Upper lobe of right lung (tissue), 1 donor: ENCODE measurements at regions not wholly inside any gene's neighbourhood (a gene's known extent, or its start where the extent isn't known, plus 50 kb on each side); places are given as distances from the start of the nearest gene placed in this dataset.

ENCODE experiments used
- ATAC-seq: fragments of 200-7000 bp; cut with Tn5 transposase; one replicate; pipeline ENCODE4 v1.9.1; 2020; ENCODE audit warnings: mild to moderate bottlenecking, moderate library complexity
- DNase-seq: peaks from one replicate; pipeline ENCODE4 v3.0.0-alpha.2; 2020
- H3K27ac ChIP-seq: fragments of 200-600 bp; one replicate; pipeline ENCODE4 v1.8.0; 2022
- H3K27me3 ChIP-seq: fragments of 200-600 bp; one replicate; pipeline ENCODE4 v1.8.0; 2022; ENCODE audit warnings: mild to moderate bottlenecking
- H3K36me3 ChIP-seq: fragments of 200-600 bp; one replicate; pipeline ENCODE4 v1.8.0; 2022
- H3K4me1 ChIP-seq: fragments of 200-600 bp; one replicate; pipeline ENCODE4 v1.8.0; 2022
- H3K4me3 ChIP-seq: fragments of 200-600 bp; one replicate; pipeline ENCODE4 v1.8.0; 2022; ENCODE audit warnings: mild to moderate bottlenecking
- H3K9me3 ChIP-seq: fragments of 200-600 bp; one replicate; pipeline ENCODE4 v1.8.0; 2022
- intact Hi-C: fragments of 100-400 bp; cut with DNase I; formaldehyde crosslinking; loops from one replicate; pipeline ENCODE4 v1.11.0; 2022
- TF ChIP-seq, protein P1 (sequence below): fragments of 200-600 bp; IDR thresholded peaks from one replicate; pipeline ENCODE4 v1.8.0; 2022; ENCODE audit warnings: antibody characterized with exemption
- donor health status: DM: no; HTN: yes; CAD: no; lungs with severe emphysema.

DNA sequence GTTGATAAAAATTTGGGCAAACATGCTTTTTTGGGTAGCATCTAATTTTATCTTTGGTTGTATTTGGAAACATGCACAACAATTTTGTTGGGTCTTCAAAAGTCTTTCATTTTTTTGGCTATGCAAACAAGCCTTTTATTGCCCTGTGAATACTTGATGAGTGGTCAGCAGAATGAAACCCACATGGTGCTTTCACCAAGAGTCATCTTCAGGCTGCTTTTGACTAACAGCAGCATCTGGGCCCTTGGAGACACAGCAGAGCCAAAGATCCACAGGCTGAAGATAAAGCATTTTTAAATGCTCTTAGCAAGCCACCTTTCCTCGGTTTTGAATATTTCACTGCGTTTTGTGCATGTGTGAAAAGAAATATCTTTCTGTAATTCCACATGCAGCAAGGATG is 154.9 kb downstream of the FGF9 start:
- no peaks in the 10 kb centered on the region for H3K36me3 ChIP-seq
- DNase-seq: no peak
- TF ChIP-seq, protein P1, sequence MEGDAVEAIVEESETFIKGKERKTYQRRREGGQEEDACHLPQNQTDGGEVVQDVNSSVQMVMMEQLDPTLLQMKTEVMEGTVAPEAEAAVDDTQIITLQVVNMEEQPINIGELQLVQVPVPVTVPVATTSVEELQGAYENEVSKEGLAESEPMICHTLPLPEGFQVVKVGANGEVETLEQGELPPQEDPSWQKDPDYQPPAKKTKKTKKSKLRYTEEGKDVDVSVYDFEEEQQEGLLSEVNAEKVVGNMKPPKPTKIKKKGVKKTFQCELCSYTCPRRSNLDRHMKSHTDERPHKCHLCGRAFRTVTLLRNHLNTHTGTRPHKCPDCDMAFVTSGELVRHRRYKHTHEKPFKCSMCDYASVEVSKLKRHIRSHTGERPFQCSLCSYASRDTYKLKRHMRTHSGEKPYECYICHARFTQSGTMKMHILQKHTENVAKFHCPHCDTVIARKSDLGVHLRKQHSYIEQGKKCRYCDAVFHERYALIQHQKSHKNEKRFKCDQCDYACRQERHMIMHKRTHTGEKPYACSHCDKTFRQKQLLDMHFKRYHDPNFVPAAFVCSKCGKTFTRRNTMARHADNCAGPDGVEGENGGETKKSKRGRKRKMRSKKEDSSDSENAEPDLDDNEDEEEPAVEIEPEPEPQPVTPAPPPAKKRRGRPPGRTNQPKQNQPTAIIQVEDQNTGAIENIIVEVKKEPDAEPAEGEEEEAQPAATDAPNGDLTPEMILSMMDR: no peak

DNA sequence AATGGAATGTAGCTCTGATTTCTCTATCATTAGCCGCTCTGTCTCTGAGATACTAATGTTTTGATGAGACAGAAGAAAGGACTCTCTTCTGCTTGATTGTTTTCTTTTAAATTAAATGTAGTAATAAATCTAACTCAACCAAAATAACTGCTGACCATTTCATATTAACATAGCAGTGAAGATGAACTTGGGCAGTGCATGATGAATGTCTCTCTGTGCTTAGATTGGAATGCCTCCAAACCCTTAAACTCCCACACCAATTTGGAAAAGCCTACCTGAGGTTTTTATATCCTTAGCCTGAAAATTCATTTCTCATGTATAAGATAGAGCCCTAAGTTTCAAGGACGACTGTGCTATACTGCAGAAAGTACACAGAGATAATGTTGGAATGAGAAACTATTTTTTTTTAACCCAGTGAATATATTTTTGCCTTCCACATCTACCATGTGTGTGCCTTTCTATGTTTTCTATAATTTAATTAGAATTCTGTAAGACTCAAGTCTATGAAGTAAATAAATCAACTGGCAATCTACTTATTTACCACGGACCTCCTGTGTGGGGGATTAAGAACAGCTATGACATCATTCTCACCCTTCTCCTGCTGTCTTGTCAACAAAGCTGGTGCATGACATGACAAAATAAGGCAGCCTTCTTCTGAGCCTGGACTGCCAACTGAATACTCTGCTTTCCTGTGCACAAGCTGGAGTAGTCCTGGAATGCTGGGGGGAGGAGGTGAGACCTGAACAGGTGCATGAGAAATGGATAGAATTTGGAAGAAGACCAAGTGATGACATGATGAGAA is 155.5 kb downstream of the FGF9 start:
- H3K36me3 ChIP-seq: no peaks in the 10 kb centered on the region
- intact Hi-C loops: no loop called here
- no peak overlapping the region for H3K4me3 ChIP-seq
- no peak overlapping the region for H3K27ac ChIP-seq
- no peaks in the 10 kb centered on the region for H3K4me1 ChIP-seq
- H3K9me3 ChIP-seq: no peaks in the 10 kb centered on the region
- H3K27me3 ChIP-seq: no peaks in the 10 kb centered on the region
- TF ChIP-seq, protein P1: no peak
- ATAC-seq: no peak
- DNase-seq: no peak

More for the DNA sequence above, 154.9 kb downstream of the FGF9 start:
- Histone ChIP-seq H3K4me1 (no peaks in the 10 kb centered on the region), H3K4me3 (no peak overlapping the region), H3K27ac (no peak overlapping the region), H3K27me3 (no peaks in the 10 kb centered on the region), H3K9me3 (no peaks in the 10 kb centered on the region)
- no peak for ATAC-seq
- intact Hi-C loops: no loop called here

DNA sequence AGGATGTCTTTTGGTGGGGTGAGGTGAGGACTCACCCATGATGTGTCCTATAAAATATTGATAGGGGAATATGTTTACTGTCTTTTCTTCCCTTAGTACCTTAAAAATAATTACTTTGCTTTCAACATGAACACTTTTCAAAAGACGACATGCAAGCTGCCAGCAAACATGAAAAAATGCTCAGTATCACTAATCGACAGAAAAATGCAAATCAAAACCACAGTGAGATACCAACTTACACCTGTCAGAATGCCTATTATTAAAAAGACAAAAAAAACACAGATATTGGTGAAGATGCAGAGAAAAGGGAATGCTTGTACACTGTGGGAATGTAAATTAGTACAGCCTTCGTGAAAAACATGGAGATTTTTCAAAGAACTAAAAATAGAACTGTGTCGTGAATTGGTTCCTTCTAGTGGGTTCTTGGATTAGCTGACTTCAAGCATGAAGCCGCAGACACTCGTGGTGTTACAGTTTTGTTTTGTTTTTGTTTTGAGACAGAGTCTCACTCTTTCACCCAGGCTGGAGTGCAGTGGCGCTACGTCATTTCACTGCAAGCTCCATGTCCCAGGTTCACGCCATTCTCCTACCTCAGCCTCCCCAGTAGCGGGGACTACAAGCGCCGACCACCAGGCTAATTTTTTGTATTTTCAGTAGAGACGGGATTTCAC is 160.9 kb downstream of the FGF9 start:
- no peaks in the 10 kb centered on the region for H3K4me1 ChIP-seq
- no peak overlapping the region for H3K27ac ChIP-seq
- DNase-seq (no peak), ATAC-seq (no peak)
- no peaks in the 10 kb centered on the region for H3K36me3 ChIP-seq
- TF ChIP-seq, protein P1: no peak
- no peaks in the 10 kb centered on the region for H3K9me3 ChIP-seq
- intact Hi-C loops: no loop called here
- H3K4me3 ChIP-seq: no peak overlapping the region
- H3K27me3 ChIP-seq: no peaks in the 10 kb centered on the region

DNA sequence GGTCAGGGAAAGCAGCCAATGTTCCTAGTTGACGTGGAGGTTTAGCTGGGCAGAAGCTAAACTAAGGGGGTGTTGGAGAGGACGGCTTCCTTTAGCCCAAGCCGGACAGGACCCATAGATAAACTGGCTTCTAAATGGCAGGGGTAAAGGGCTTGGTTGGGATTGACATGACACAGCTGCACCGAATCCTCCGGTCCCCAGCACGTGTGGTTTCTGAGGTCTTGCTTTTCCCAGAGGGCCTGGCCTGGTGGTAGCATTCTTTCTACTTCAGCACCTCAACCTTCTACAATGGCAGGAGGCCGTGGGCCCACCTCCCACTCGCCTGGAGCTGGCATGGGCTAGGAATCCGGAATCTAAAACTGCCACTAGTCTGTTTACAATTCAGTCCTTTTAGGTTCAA is 163.0 kb downstream of the FGF9 start:
- TF ChIP-seq, protein P1: no peak
- Histone ChIP-seq H3K4me1 (no peaks in the 10 kb centered on the region), H3K9me3 (no peaks in the 10 kb centered on the region), H3K4me3 (no peak overlapping the region), H3K36me3 (no peaks in the 10 kb centered on the region), H3K27me3 (no peaks in the 10 kb centered on the region), H3K27ac (no peak overlapping the region)
- intact Hi-C loops: no loop called here
- DNase-seq: no peak
- ATAC-seq: peak; percentile 29

DNA sequence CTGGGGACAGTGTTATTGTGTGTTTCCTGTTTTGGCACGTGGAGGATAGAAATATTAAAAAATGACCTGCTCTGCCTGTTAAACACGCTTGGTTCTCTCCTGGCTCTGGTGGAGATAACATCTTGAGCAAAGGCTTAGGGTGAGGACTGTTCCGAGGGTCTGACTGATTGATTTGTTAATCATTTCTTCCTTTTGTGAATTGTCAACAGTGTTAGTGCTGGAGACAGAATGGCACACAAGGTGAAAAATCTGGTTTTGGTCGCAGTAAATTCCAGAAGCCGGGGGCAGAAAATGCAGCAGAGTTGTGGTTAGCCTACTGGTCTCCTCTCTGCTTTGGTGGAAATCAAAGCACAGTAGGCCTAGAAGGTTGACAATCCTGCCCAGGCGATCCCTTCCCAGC is 163.6 kb downstream of the FGF9 start:
- no peak for DNase-seq
- Histone ChIP-seq H3K27ac (no peak overlapping the region), H3K27me3 (no peaks in the 10 kb centered on the region), H3K9me3 (no peaks in the 10 kb centered on the region), H3K36me3 (no peaks in the 10 kb centered on the region), H3K4me3 (no peak overlapping the region), H3K4me1 (no peaks in the 10 kb centered on the region)
- intact Hi-C loops: no loop called here
- TF ChIP-seq, protein P1: no peak
- ATAC-seq: no peak
